Astrocyte of the spinal cord (primary cell): ENCODE measurements at regions not wholly inside any gene's neighbourhood (a gene's known extent, or its start where the extent isn't known, plus 50 kb on each side); places are given as distances from the start of the nearest gene placed in this dataset.

Experiments used
- DNase-seq: peaks from one replicate; pipeline ENCODE4 v3.0.0; 2011; ENCODE audit warnings: low read depth, low spot score
- H3K4me3 ChIP-seq: 2 replicates; pipeline ENCODE4 v1.5.1; 2011; ENCODE audit warnings: low read depth, mild to moderate bottlenecking, low read length, moderate library complexity
- in situ Hi-C: cut with HindIII; loops from 2 replicates; pipeline ENCODE4 v1.10.0; 2017; ENCODE audit warnings: low sequenced_read_pairs
- TF ChIP-seq, protein P1 (sequence below): IDR thresholded peaks from 2 replicates; pipeline ENCODE4 v1.5.1; 2012; ENCODE audit warnings: low read depth, mild to moderate bottlenecking, low read length, inconsistent platforms

DNA sequence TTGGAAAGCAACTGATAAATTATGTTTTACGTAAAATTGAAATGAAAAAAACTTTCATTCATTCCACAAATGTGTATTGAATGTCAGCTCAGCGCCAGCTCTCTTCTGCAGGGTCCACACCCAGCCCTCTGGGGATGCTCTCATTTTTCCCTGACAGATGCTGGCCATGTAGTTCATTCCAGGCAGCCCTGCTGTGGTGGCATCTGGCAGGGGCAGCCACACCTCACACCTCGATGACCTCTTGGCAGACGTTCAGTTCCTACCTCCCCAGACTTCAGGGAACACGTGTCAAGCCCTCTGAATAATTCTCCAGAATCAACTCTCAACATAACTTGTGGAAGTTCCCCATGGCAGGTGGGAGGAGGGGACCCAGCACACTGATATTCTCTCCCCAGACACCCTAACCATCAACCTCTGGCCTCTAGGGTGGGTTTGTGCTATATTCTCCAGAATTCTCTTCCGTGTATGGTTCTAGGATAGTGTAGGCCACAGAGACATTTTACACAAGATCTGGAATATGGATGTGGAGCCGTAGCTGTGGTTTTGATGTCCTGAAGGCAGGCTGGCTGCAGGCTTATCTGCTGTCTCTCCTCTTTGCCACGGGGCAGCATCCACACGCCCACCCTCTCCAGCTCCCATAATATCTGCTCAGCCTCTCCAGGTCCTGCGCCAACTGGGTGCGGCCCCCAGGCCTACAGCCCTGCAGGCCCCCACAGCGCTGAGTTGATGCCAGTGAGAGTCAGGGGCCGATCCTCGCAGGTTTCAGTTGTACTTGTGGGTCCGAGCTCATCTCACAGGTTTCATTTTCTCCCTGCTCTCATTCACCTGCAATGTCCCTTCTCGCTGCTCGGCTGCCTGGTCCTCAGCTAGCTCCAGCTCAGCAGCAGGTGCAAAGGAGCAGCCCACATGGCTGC is 175.8 kb upstream of the ARID1B start:
- in situ Hi-C loops: no loop called here
- TF ChIP-seq, protein P1, sequence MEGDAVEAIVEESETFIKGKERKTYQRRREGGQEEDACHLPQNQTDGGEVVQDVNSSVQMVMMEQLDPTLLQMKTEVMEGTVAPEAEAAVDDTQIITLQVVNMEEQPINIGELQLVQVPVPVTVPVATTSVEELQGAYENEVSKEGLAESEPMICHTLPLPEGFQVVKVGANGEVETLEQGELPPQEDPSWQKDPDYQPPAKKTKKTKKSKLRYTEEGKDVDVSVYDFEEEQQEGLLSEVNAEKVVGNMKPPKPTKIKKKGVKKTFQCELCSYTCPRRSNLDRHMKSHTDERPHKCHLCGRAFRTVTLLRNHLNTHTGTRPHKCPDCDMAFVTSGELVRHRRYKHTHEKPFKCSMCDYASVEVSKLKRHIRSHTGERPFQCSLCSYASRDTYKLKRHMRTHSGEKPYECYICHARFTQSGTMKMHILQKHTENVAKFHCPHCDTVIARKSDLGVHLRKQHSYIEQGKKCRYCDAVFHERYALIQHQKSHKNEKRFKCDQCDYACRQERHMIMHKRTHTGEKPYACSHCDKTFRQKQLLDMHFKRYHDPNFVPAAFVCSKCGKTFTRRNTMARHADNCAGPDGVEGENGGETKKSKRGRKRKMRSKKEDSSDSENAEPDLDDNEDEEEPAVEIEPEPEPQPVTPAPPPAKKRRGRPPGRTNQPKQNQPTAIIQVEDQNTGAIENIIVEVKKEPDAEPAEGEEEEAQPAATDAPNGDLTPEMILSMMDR: no peak
- no peak for DNase-seq
- H3K4me3 ChIP-seq: no peak overlapping the region

DNA sequence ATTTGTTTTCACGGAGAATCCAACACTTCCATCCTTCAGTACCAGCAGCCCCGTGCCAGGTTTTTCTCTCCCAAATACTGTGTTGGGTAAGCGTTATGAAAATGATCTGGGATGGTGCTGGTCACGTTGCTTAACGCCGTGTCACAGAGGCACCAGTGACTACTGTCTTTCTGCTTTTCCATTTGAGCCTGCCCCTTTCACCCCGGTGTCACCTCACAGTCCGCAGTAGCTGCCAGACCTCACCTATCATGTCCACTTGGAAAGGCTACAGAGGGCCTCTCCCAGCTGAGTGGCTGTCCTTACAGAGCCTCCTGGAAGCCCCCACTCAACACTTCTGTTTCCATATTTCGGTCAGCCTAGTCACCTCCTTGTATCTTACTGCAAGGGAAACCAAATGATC is 176.5 kb upstream of the ARID1B start:
- TF ChIP-seq, protein P1: no peak
- no peak for DNase-seq
- no peak overlapping the region for H3K4me3 ChIP-seq
- in situ Hi-C loops: no loop called here

DNA sequence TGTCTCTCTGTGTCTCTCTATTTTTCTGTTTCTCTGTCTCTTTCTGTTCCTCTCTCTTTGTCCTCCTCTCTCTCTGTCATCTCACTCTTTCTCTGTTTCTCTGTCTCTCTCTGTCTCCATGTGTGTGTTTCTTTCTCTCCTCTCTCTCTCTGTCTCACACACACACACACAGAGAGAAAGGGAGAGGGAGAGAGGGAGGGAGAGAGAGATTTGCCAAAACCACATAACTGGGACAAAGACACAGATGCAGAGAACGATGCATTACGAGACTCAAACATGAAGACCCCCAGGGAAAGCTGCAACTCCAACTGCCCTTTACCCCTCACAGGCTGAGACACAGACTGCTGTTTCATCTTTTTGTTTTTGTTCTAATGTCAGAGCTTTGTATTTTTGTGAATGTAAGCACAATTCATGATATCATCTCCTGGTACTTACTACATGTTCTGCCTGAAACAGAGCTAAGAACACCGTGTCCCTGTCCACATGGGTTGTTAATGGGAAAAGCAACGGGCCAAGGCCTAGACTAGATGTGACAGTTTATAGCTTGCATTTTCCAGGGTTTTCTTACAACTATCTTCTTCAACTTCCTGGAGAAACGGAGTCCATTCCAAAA is 177.1 kb upstream of the ARID1B start:
- no peak for DNase-seq
- in situ Hi-C loops: no loop called here

DNA sequence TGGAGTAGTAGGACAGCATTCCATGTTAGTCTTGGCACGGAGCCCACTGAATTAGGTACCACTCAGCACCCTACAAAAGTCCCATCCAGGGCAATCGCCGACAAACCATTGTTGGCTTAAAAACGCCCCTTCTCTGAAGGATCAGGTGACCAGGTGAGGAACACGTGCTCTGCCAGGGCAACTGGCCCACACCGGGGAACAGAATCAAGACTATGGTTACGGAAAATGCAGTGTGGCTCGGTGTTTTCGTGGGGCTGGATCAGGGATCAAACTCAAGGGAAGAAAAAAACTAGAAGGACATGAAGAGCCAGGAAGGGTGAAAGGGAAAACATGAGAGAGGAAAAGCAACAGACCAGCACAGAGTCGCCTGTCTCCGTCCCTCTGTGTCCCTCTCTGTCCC is 177.8 kb upstream of the ARID1B start:
- in situ Hi-C loops: no loop called here
- no peak for DNase-seq

More for the DNA sequence above, 177.1 kb upstream of the ARID1B start:
- H3K4me3 ChIP-seq: no peak overlapping the region
- TF ChIP-seq, protein P1: no peak

DNA sequence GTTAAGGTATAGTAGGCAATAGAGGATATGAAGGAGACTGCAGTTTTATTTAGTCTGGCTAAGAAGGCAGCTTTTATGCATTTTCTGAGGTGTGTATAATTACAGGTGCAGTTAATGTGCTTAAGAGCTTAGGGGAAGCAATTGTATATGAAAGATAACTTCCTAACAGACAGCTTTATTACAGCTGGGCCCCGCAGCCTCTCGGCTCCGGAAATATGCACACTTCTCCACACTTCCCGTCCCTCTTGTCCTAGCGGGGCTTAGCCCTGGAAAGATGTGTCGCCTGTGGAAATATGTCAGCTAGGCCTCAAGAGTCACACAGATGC is 178.4 kb upstream of the ARID1B start:
- in situ Hi-C loops: no loop called here
- no peak overlapping the region for H3K4me3 ChIP-seq
- TF ChIP-seq, protein P1: no peak
- DNase-seq: no peak

More for the DNA sequence above, 177.8 kb upstream of the ARID1B start:
- TF ChIP-seq, protein P1: no peak
- no peak overlapping the region for H3K4me3 ChIP-seq

DNA sequence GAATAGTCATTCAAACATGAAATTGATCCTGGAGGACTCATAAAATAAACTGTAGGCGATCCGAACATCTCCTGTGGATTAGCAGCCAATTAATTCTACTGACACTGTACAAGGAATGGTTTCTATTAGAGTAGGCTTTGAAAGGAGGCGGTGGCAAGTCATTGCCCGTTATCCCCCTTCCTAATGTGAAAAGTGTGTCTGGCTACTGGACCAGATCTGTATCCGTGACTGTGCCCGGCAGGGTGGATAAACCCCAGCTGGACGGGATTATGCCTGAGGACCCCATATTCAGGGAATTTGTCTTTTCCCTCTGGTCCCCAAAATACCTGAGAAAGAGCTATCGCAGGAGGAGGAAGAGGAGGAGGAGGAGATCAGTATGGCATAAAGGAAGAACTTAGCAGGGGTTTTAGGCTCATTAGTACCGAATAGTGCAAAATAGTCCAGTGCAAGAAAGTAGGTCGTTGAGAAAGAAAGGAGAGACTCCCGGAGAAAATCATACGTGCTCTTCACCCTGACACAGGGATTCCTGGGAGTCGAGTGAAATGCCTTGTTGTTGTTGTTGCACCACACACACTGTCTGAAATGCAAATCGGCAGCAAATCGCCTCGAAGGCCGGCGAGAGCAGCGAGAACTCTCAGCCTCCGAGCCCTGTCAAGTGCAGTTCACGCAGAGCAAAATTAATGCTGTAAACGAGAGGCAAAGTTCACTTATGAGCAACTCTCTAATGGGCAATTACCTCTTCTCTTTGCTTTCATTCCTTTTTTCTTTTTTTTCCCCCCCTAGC is 178.9 kb upstream of the ARID1B start:
- DNase-seq: no peak
- TF ChIP-seq, protein P1: no peak
- in situ Hi-C loops: no loop called here
- H3K4me3 ChIP-seq: no peak overlapping the region
